LoVo (cell line): ENCODE measurements at regions not wholly inside any gene's neighbourhood (a gene's known extent, or its start where the extent isn't known, plus 50 kb on each side); places are given as distances from the start of the nearest gene placed in this dataset.
"Not testable (repeated sequence)": the region's sequence is repeated elsewhere in the genome, so short reads cannot be mapped to it uniquely, and the experiment has no call there.

Experiments
- DNase-seq: peaks from one replicate; pipeline ENCODE4 v3.0.0-alpha.2; 2016; ENCODE audit warnings: low spot score

DNA sequence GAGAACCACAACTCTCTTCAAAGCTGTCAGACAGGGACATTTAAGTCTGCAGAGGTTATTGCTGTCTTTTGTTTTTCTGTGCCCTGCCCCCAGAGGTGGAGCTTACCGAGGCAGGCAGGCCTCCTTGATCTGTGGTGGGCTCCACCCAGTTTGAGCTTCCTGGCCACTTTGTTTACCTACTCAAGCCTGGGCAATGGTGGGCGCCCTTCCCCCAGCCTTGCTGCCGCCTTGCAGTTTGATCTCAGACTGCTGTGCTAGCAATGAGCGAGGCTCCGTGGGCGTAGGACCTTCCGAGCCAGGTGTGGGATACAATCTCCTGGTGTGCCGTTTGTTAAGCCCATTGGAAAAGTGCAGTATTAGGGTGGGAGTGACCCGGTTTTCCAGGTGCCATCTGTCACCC lies 822.1 kb downstream of the KCNMA1 start:
- DNase-seq: not testable (repeated sequence)

DNA sequence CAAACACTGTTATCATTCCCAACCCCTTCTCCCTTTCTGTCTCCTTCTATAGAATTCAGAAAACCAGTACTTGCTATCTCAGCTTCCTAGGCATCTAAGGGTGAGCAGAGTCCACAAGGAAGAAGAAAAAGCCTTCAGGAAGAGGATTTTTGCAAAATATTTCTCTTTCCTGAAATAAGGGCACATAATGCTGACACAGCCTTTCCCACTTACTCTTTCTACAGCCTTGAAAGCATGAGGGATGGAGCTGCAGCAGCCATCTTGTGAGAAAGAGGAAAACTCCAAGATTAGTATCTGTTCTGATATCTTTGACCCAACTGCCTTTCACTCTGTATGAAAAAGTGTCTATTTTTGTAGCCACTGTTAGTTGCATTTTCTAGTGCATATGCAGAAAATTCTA lies 826.2 kb downstream of the KCNMA1 start:
- DNase-seq: no peak

DNA sequence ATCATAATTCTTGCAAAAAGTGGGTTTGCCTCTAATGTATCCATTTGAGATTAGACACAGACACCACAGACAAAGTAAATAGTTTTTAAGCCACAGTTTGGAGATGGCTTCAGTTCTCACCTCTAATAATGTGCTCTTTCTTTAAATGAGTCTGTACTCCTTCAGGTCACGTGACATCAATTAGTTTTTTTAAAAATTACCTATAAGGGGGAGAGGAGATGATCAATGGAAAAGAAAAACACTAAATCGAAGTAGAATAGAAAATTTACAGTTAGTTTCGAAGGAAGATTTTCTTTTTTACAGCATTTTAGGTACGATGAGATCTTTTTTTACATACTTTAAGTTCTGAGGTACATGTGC lies 849.2 kb downstream of the KCNMA1 start:
- DNase-seq: no peak

DNA sequence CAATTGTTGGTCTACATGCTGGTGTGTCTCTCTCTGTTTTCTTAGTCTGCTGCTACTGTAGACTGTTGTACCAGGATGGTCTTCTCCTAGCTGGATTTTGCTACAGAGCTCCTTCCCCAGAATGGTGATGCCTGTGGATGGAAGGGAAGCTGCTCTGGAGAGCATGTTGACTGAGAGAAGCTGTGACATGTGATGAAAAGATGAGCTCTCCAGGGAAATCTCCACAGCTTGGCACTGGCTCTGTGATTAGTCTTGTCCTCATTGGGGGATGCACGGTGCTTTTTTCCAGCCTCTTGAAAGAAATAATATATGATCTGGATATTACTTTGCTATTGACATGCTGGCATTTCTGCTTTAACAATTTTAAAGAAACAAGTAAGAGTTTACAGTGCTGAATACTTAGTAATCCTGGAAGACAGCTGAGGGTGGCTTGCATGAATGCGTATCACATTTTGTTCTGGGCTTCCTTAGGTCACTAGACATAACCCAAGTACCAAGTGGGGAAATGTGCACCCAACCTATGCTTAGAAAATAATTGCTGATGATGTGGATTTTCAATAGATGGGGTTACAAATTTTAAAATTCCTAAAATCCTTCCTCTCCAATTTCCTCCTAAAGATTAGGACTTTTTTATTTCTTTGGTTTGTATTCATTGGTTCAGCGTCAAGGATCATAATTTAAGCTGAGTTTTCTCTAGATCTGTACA lies 849.7 kb downstream of the KCNMA1 start:
- no peak for DNase-seq

DNA sequence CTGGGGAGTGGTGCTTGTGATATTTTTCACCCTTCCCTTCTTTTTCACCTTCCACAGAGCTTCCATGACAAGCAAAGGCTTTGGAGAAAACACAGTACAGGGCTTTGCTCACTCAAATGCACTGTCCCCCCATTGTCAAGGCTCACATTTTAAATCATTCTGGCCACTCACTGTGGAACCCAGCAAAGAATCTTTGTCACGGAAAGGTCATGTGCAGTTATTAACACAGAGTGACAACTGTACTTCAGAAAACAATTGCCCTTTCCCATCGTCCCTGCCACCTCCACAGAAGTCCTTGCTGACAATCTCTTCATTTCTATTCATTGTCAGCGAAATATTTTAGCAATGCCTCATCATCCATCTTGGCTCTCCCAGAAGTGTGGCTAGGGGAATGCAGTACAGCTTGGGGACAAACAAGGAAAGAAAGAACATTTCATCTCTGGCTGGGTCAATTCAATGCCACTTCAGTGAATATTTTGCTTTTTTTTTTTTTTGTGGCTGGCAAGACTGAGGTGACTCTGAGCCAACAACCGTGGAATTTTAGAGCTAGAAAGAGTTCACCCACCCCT lies 851.0 kb downstream of the KCNMA1 start:
- DNase-seq: no peak

DNA sequence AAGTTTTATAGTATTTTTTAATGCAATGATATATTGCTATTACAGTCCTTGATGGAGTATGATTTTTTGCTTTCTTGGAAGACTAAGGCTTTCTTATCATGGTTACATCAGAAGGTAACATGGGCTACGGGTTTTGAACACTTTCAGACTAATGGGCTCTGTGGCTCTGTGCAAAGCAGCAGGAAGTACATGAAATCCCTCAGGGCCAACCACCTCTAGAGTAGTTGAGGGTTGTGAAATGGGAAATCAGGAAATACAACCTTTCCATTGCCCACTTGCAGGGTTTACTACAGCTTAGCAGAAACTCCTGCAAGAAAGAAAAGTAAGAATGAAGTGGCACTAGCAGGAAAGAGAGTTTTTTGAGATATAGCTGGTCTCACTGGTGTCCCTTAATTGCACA lies 853.5 kb downstream of the KCNMA1 start:
- no peak for DNase-seq

DNA sequence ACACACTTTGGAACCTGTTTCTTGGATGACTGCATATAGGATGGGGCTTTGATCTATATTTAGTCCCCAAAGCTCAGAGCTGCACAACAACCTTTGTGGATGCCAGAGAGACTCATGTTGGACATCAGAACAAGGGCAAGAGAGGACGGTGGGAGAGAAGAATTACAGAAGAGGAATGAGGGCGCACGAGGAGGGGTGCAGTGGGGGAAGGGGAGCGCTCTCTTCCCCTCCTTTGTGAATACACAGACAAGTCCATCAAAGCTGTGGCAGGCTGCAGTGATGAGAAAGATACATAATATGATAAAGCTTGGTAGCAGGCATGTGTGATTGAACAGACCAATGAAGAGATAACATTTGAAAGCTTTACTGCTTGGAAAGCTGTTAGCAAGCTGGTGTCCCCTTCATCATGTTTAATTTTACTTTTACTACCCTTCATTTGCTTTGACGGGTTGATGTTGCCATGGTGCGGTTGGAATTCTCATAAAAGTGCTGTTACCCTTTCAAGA lies 857.8 kb downstream of the KCNMA1 start:
- no peak for DNase-seq

DNA sequence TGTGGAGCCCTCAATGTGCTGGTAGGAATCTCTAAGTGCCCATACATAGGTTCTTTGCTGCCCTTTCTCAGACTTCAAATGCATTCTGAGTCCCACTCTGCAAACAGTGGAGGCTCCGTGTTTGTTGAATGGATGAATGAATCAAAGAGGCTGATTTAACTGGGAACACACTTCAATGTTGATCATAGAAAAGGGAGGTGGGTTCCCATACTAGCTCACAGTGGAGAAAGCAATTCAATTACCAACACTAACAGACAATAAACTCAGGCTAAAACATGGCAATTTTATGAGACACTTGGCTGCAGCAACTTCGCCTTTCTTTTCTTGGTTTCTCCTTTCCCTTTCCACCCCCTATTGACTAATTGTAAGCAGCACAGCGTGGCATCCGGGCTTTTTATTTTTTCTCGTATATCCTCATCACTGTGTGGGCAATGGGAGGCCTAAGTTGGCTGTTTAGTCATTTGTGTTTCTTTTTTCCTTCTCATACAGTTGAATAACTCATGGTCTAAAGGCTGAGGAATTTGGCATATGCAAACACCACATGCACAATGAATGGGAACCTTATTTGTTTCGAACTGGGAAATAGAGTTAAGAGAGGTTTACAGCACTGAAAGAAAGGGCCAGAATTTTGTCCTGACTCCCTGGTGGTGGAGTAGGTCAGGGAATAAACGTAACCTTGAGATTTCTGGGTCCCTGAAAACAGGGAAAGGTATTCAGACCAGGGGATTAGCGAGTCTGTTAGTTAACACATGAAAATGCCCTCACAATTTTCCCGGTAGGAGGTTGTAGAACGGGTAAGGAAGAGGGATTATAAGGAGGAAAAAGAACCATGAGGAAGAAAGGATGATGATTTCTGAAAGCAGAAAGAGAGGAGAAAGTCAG lies 858.5 kb downstream of the KCNMA1 start:
- no peak for DNase-seq

DNA sequence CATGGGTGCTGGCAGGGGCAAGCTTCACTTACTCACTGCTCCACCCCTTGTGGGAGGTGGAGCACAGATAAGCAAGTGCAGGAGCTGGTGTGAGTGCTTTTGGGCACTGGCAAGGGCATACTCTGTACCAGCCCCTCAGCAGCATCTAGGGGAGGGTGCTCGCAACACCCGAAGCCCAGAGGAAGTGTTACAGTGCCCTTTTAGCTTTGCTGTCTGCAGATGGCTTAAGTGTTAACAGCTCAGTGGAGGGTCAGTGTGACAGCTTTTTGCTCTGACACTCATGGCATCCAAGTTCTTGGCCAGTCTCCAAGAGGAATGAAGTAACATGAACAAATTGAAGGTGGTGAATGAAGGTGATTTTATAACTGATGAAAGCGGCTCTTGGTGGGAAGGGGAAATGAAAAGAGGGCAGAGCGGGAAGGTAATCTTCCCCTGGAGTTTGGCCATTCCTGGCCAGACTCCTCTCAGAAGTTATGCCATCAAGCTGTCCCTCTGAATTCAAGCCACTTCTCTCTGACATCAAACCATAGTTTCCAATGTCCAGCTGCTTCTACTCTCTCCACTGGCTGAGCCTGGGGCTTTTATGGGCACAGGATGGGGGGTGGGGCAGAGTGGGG lies 862.5 kb downstream of the KCNMA1 start:
- no peak for DNase-seq

DNA sequence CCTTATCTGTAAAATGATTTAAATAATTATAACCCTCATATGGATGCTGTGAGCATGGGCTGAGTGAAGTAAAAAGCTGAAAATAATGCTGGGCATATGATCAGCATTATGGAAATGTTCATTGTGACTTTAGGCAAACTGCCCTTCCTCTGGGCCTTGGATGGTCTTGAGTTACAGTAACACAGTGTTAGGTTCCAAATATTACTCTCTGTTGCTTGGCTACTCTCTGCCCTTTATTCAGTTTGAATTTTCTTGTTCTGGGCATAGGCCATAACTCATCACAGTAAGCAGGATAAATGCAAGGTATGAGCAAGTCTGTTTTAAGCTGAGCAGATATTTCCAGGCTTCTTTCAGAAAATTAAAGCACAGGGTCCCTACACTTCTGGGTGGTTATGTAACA lies 868.0 kb downstream of the KCNMA1 start:
- DNase-seq: no peak

DNA sequence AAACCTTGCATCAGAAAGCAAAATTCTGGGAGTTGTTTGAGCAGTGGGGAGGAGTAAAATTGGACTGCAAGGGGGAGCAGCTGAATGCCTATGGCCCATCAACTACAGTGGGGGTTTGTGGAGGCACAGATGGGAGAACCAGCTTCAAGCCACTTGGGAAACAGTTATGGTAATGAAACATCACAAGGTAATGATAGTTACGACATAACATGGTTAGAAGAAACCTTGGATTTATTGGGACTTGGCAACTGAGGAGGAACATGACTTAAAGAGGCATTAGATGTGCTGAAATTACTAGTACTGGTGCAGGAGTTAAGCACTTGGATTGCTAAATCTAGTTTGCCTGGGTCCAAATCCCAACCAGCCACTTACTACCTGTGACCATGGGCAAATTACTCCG lies 868.4 kb downstream of the KCNMA1 start:
- no peak for DNase-seq

DNA sequence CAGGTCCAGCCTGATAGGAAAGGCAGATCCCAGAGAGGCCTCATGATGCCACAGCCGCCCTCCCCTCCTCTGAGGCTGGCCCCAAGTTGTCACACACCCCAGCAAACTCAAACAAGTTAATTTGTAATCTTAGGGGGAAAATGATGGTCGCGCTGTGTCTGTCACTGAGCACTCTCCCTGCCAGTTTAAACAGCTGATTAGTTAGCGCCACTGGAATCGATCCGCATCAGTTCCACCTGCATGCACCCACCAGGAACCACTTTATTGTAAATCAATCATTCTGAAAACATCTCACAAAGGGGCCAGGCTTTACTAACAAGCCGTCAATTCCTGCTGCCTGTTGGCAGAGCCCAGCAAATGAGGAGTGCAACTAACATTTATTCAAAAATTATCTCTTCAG lies 870.9 kb downstream of the KCNMA1 start:
- no peak for DNase-seq

DNA sequence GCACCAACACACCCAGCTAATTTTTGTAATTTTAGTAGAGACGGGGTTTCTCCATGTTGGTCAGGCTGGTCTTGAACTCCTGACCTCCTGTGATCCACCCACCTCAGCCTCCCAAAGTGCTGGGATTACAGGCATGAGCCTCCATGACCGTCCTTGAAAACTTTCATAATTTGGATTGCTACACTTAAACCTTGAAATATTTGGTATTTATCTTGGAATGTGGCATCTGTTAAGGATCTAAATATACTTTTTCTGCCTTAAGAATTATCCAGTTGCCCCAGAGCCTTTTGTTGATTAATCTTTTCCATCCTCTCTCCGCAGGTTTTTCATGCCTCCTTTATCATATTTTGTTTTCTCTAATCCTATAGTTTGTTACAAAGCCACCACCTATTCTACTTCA lies 872.7 kb downstream of the KCNMA1 start:
- not testable (repeated sequence) for DNase-seq

DNA sequence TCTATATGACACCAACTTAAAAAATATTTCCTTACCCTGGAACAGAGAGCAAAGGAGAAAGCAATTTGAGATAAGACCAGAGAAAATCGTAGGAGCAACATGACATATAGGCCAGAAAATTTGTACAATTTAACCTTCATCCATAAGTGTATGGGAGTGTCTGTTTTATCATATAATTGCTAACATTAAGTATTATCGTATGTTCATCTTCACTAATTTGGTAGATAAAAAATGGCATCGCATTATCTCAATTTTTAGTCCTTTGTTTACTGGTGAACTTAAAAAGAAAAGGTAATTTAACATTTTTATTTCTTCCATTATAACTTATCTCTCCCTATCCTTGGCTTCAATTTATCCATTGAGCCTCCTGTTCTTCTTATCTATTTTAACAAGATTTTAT lies 873.4 kb downstream of the KCNMA1 start:
- DNase-seq: no peak

DNA sequence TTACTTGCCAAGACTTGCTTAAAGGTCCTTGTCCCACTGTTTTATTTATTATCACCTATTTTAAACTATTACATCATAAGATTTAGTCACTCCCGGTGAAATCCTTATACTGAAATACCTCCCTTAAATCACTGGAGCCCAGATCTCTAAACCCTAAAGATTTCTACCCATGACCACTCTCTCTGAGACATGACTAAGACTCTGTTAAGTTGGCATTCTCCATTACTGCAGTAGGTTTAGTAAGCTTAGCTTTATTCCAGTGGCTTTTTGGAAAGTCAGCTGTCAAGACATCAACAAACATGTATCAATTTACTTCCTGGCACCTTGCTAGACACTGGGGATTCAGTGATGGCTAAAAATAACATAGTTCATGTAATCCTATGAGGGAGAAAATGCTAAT lies 874.2 kb downstream of the KCNMA1 start:
- no peak for DNase-seq

DNA sequence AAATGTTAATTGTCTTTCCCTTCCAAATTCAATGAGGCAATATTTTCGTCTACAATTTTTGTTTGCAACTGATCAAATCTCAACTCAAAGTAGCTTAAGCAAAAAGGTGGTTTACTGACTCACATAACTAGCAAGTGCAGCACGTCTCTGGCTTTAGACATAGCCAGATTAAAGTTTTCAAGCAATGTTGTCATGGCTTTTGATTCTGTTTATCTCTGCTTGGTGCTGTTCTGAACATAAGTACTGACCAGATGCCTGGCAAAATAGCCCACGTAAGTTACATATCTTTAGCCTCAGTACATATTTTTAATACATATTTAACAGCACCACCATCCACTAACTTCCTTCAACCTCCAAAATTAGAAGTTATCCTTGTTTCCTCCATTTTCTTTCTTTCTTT lies 877.9 kb downstream of the KCNMA1 start:
- DNase-seq: no peak

DNA sequence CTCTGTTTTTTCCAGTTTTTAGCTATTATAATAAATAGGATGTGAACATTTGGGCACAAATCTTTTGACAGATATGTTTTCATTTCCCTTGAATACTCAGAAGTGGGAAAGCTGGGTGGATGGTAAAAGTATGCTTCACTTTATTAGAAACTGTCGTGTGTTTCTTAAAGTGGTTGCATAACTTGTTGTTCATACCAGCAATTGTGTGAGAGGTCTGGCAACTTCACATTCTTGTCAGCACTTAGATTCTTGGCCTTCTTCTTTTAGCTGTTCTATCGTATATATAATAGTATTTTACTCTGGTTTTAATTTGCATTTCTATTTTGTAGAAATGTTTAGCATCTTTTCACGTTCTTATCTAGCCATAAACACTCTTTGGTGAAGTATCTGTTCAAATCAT lies 894.4 kb downstream of the KCNMA1 start:
- no peak for DNase-seq

DNA sequence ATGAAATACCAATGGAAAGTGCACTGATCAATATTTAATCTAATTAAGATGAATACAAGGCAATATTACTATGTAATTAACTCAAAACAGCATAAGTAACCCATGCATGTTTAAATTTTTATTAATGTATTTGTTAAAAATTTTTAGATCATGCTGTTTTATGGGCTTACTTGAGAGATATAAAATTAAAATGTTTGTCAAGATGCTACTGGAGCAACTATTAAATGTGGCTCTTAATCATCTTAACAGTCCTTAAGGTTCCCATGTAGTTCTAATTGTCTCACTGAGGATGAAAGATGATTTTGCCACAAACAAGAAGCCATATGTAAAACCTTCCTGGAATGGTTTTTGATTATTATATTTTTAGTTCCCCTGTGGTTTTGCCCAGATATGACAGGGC lies 897.1 kb downstream of the KCNMA1 start:
- no peak for DNase-seq

DNA sequence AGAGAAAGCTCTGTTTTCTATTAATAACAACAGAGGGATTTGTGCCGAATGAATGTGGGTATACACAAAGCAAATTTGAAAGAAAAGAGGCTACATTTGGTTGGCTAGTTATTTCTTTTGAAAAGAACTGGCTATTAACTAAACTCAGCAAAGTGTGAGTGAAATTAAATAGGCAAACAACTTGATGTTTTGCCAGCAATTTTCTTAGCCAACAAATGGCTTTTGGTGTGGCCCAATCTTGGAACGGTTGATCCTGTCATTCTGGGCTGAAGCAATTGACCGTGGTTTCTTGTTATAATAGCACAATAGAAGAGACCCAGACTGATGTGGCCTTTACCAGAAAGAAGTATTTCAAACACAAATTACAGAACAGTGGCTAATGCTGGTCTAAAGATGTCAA lies 898.6 kb downstream of the KCNMA1 start:
- no peak for DNase-seq

DNA sequence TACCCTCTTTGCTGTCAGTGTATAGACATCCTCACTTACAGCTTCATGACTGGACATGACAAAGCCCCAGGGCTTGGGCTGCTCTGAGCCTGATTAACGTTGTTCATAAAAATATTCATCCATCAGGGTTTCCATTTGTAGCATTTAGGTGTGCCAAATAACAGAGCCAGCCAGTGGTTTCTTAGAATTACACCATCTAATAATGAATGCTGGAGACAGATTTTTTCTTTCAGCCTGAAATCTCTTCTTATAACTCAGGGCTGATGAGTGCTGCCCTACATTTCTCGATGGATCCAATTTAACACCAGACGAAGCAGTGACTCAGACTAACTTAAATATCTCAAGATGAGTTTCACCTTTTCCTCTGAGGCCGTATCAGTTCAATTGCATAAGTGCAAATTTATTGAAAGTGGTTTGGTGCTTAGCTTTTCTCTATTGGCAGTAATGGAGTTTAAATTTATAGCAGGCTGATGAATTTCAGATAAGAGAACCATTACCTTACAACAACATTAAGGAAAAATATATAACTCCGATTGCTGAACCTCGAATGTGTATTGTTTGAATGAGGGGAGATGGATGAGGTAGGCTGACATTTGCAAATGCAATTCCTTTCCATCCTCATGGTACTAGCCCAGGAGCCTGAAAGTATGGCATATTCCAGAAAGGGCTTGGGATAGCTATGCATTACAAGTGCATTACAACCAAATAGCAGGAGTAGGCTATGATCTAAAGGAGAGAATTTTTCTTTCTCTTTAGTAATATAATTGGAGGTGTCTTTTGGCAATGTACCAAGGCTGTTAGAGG lies 900.6 kb downstream of the KCNMA1 start:
- DNase-seq: no peak

DNA sequence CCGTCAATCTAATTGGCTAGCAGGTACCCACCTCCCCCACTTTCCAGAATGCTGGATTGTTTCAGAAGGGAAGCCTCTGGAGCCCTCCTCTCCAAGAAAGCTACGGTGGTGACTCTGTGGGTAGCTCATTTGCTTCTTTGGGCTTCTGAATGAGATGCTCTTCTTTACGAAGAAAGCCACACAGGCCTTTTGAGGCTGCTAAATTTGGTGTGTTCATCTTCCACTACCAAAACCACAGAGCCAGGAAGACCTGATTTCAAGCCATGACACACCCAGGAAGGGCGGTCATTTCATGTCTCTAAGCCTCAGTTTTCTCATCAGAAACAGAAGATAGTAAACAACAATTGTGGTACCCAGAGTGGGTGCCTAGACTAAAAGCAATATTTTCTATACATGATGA lies 901.2 kb downstream of the KCNMA1 start:
- DNase-seq: no peak

DNA sequence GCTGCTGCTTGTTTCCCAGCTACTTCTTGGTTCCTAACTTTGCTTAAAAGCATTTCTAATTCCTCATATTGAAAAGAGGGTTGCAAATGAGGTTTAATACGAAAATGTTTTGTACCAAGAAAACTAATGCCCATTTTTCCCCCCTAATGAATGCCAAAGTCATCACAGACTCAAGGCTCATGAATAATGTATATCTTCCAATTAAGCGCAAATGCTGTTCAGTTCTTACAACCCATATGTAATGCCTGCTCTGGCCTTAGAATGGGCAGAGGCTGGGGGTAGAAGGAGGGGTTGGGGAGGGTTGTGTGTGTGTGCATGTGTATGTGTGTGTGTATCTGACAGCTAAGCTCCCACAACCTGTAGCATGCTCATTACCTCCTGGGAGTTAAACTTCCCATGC lies 901.7 kb downstream of the KCNMA1 start:
- DNase-seq: no peak
